GM21381 (cell line): ENCODE measurements at regions not wholly inside any gene's neighbourhood (a gene's known extent, or its start where the extent isn't known, plus 50 kb on each side); places are given as distances from the start of the nearest gene placed in this dataset.

Experiments
- ATAC-seq: cut with Tn5 transposase; IDR thresholded peaks from one replicate; pipeline ENCODE4 v1.9.1; 2021; ENCODE audit warnings: mild to moderate bottlenecking, moderate library complexity; ENCODE audit not compliant: unreplicated experiment

DNA sequence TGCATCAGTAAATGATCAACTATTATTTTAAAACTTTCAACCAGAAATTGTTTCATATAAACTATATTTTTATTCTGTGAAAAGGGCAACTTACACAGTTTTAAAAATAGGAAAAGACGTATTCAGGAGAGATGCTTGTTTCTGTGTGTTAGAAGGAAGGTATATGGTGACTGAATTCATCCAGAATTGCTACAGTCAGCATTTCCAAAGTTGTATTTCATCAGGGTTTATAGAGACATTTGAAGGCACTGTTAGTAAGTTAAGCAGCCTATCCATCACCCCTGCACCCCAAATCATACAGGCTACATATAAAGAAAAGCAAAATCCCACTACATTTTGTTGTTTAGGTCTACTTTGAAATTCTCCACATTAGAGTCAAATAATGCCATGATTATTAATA lies 716.0 kb downstream of the KCTD16 start:
- ATAC-seq = no peak

DNA sequence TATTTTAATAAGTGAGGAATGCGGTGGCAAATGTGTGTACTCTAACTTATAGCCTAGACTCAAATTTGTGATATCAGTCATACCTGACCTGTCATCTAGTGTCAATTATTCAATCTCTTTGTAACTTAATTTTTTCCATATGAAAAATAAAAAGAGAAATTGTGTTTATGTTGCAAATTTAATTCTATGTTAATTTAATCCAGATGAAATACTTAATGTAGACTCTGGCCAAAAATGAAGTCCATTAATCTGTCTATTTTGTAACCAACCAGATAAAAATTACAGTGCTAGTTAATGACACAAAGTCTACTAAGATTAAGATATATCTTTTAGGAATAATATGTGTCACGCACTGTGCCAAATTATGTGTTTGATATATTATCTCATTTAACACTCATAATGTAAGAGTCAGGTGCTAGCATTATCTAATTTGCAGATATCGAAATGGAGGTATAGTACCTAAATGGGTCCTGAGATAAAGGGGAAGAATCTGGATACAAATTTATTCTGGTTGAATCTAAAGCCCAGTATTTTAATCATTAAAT lies 712.1 kb downstream of the KCTD16 start:
- no peak for ATAC-seq

DNA sequence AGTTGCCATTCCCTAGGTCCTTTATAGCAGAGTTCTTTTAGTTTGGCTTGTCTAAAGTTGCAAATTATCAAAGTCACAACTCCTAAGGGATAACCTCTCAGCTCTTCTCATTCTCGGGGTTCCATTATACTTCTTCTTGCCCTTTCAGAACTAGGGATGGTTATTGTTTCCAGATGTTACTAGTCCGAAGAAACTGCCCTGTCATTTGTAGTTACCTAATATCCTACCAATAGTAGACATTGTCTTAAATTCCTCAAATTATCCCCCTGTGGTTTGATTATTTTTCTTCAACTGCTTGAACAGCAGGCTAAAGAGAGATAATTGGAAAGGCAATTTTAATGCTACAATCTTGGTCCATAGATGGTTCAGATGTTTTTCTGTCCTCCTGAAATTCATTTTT lies 709.8 kb downstream of the KCTD16 start:
- no peak for ATAC-seq

DNA sequence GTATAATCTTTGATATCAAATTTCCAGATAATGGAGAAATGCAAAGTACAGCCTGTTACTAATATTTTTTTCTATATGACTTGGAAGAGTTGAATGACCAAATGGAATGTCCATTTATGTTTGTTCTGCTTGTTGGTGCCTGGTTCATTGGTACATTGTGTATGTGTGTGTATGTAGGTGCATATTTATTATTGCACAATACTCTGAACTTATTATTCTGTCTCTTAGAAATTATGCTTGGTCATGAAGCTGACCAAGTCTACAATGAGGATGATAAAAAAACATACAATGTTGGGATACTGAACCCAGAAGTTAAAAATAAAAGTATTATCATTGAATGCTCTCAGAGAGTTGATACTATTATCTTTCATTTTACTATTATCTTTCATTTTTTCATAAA lies 706.3 kb downstream of the KCTD16 start:
- ATAC-seq = no peak

DNA sequence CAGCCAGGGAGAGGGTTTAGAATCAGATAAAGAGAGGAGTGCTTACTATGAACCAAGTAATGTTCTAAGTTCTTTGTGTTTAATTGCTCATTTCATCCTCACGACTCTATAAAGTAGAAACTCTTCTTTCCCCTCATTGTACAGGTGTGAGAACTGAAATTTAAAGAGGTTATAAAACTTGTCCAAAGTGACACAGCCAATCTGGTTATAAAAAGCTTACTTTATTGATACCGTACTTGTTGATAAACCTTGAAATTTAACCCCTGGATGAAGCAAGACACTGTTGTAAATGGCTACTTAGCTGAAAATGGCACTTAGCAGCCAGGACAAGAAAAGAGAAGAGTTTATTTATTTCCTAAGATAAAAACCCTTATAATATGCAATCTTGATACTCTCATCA lies 702.4 kb downstream of the KCTD16 start:
- no peak for ATAC-seq

DNA sequence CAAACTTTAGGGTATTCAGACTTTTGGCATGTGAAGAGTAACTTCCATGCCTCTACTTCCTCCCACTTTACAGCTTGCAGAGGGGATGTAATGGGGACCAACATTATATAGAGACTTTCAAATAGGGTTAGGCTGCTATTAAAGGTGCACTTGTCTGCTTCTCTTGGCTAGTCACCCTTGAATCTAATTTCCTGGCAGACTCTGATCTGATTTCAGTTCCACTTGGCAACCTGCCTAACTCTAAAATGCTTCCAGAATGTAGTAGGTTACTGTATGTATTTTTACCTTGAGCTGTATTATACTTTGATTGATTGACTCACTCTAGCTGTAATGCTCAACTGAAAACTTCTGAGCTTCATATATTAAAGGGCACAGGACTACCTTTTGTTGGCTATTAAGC lies 693.4 kb downstream of the KCTD16 start:
- ATAC-seq = no peak

DNA sequence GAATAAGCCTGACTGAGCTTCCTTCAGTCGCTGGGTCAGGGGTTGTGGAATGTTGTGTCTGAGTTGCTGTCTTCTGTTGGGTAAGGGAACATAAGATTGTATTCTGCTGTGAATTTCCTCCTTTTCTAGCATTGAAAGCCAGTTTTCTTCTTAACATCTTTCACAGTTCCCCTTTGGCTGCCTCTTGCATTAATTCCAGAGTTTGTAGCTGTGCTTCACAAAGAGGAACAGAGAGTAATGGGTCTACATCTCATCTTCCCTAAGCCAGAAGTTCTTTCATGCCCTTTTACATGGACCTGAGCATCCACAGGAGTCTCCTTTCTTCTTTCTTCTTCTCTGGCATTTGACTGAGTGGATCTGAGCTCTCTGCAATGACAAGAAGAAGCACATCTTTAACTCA lies 686.8 kb downstream of the KCTD16 start:
- no peak for ATAC-seq

DNA sequence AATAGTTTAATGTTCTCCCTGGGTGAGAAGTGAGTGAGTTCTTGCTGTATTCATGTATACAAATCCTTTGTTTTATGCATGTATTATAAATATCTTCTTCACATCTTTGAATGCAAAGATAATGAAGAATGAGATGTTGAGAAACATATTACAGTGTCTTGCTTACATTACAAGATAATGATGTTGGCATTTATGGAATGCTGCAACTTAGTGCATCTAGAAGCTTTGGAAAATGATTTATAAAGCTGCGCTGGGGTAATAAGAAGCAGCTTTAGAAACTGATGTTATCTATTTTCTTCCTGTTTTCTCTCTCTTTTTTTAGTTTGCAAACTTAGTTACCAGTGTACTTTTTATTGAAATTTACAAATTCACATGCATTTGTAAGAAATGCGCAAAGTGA lies 673.4 kb downstream of the KCTD16 start:
- no peak for ATAC-seq

DNA sequence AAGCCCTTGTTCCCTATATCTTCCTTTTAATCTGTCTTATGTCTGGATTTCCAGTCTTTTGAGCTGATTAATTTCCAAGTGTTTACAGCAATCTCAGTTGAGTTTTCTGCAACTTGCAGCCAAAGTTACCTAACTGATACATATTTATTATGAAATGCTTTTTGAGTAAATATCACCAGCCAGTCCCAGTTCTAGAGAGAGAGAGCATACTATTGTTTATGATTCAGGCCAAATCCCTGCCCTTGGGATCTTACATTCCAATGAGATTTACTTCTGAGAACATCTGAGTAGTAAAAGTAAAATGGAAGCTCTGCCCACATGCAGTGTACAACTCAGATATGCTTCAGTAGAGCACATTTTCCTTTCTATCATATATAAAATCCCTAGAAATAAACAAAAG lies 661.7 kb downstream of the KCTD16 start:
- no peak for ATAC-seq

DNA sequence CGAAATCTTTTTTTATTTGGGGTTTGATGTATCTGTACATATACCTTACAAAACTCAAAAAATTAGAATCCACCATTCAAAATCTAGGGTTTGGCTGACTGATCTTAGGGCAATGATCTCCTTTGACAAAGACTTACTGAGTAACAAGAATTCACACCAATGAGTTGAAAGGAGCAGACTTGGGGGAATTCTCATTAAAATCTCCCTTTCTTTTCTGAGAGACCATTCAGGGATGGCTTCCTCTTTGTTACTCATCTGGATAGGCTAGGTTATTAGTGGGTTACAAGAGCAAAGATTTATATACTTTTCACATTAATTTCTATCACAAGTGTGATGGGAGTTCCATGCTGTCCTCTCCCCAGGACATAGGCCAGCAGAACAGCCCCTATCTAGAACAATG lies 661.0 kb downstream of the KCTD16 start:
- ATAC-seq = no peak

DNA sequence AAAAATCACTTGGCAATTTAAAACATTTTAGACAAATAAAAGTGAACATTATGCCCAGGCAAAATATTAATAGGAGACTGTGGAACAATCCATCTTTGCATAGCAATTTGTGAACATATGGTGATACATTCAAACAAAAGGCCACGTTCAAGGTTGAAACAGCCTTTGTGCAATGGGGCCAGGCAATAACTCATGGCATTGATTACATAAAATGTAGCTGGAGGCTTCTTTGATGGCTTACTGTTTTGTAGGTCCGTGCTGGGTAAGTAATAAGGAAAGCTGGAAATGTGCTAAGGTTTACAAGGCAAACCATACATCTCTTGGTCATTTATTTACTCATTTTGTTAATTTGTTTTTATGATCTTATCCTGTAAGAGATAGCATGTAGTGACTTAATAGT lies 651.8 kb downstream of the KCTD16 start:
- no peak for ATAC-seq

DNA sequence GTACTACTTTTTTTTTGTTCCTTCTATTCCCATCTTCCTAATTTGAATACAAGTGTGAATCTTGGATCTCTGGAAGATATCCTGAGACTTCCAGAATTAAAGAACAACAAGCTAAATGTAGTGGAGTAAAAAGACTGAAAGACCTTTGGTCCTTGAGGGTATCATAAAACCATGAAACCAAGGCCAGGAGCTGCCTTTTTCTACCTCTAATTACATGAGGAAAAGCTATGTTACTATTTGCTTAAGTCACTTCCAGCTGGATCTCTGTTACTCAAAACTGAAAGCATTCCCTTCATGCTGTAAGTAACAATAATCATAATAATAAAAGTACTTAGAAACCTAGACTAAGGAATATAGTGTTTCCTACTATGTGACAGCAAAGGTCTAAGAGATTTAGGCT lies 649.6 kb downstream of the KCTD16 start:
- no peak for ATAC-seq

DNA sequence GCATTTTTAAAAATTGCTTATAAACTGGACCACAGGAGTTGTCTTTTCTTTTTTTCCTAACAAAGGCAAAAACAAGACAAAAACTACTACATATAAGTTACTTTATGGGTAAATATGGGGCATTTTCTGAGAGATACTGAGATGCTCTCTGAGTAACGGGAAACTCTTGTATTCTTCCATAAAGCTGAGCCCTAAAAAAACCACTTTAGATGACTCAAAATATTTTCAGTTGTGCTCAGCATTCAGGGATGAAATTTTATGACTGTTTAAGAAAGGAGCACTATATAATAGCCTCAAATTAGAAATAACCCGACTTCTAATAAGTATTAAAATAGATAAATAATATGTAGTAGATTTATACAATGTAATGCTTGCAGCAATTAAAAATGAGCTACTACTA lies 644.5 kb downstream of the KCTD16 start:
- no peak for ATAC-seq

DNA sequence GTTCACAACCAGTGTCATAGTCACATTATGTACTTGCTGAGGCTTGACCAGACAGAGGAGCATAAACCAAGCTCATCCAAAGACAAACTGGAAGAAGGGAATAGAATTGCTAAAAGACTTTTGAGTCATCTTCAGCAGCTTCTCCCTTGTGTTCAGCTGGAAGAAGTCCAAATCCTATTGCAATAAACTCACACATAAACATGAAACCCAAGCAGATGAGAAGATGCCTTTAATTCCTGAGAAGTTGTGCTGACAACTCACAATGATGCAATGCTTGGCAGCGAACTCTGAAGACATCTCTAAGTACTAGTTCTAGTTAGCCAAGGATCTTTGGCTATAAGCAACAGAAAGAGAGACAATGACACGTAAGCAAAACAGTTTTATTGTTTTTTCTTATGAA lies 642.1 kb downstream of the KCTD16 start:
- ATAC-seq = no peak

DNA sequence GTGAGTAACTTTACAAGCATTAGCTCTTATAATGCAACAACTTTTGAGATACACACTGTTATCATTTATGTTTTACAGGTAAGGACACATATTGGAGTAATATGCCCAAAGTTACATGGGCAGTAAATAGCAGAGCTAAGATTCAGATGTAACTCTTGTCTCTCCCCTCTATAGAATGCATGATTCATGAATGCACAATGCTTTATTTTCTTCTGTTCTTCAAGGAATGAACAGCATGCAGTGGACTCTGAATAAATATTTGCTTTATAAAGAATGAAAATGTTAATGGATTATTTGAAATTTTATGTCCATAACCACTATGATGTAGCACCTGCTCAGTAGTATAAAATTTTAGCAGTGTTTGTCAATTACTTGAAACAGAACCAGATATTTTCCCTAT lies 629.5 kb downstream of the KCTD16 start:
- ATAC-seq = no peak

DNA sequence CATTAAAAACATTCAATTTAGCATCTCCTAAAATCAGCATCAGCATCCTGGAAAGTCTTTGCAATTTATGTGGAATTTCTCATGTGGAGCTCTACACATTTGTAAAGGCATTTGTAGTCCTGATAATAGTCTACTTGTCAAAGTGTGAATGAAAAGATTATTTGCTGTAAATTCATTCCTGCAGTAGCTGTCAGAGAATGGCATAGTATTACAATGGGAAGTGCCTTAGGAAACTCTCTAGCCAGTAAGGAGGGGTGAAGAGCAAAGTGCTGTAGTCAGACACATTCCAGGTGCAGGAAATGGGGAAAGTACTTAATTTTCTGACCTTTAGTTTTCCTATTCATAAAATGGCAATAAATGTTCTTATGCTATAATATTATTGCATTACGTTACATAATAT lies 627.9 kb downstream of the KCTD16 start:
- ATAC-seq = no peak

DNA sequence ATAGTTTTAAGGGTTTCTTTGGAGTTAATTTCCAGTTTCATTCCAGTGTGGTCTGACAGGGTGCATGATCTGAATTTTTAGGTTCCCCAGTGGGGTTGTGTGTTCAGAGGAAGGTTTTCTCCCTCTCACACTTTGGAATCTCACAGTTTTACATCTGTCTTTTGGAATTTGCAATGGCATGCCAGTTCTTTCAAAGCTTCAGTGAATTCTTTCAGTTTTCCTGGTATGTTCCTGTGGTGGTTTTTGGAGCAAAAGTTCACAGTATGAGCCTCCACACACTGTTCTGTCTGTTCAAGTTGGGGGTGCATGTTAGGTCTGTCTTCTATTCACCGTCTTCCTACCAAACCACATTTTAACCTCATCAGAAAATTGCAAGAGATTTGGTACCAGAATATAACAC lies 624.2 kb downstream of the KCTD16 start:
- ATAC-seq = no peak

DNA sequence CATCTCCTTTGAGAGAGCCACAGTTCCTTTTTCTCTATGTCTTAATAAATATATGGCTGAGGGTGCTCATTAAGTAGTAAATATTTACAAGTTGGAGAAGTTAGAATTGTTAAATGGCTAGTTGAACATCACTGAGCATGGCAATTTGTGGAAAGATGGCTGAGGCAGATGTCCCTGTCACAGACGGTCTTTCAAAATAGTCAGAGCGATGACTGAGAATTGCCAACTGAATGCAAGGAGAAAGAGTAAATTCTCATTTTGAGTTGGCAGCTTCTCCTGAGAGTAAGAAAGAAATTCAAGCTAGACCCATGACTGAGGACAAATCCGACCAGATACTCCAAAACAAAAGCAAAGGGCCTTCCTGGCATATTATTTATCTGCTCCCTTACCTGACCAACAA lies 617.9 kb downstream of the KCTD16 start:
- ATAC-seq = no peak

DNA sequence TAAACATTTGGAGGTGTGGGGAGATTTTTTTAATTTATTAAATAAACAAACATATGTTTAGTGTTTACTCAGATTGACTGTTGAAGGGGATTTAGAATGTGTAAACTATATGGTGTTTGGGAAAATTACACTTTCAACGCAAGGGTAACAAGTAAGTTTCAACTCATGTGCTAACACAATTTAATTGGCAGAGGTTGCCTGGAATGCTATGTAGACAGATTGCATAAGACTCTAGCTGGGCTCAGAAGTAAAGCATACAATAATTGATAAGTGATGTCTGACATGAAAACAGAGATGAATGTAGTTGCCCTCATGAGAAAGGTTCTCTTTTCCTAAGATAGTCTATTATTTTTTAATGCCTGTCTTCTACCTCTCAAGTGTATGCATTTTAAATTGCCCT lies 617.4 kb downstream of the KCTD16 start:
- ATAC-seq = no peak

DNA sequence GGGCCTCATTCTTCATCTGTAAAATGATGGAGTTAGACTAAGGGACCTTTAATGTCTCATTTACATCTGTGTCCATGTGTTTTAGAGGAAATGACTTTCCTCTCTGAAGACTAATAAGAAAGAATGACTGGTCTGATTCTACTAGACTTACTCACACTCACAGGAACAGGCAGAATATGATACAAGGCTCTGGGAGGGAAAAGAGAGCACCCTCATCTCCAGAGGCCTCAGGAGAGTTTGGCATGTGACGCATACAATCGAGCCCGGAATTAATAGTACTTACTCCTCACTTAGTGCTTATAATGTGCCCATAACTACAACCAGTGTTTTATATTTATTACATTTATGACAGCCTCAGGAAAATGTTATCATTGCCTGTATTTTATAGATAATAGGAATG lies 608.7 kb downstream of the KCTD16 start:
- no peak for ATAC-seq

DNA sequence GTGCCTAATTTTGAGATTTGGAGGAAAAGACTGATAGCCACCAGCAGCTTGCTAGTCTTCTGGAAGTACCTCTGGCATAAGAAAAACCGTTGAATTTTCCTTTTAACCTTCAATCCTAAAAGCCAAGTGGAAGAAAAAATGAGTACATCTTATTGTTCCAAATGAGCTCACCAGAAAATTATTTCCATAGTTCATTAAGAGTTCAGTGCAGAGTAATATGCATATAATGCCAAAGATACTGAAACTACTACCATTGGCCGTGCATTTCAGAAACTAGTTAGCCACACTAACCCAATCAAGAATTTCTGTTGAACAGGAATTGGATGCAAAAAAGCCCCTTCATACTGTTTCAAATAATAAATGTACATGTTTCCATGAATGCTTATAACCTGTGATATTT lies 607.9 kb downstream of the KCTD16 start:
- ATAC-seq = no peak

DNA sequence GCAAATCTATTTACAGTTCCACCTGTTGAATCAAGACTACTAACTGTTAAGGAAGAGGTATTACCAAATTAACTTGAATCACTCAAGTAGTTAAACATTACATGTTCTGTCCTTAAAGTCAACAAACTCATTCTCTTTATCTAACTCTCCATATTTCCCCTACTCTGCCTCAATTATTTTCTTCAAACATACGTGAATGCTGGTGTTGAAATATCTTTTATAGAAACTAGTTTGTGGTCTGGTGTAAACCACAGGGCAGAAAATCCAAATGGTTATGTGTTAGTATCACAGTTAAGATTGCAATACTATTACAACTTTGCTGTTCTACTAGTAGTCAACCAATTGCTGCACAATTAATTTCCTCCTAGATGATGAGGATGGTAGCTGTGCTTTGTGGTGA lies 603.5 kb downstream of the KCTD16 start:
- no peak for ATAC-seq

DNA sequence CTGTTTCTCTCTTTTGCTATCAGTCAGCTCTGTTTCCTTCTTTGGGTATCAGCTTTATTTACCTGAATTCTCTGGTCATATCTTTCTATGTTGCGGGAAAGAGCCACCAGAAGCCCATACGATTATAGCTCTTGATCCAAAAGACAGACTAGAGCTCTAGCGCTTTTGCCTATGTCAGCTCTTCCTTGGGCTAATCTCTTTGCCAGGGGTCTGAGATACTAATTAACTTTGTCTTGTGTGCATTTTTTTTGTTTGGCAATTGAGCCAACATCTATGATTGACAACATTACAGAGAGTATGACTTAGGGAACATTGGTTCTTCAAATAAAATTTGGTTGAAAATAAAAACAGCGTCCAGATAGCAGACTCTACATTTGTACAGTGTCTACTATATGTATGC lies 603.0 kb downstream of the KCTD16 start:
- ATAC-seq = no peak

DNA sequence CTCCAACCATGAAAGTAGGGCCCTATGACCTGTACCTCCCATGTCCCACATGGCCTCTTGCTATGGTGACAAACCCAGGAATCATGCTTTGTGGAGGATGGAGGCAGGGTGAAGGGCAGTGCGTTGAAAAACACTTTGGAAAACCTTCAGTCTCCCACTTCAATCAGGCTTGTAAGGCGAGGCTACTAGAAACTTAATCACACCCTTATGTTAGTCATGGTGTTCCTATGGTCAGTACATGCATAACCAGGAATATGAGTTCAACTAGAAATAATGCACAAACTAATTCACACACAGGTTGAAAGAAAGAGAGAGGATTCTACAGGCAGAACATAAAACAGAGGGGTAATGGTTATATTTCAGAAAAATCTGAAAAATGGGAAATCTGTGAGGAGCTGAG lies 601.1 kb downstream of the KCTD16 start:
- ATAC-seq = no peak
